ENCODE measurements at regions not wholly inside any gene's neighbourhood (a gene's known extent, or its start where the extent isn't known, plus 50 kb on each side); places are given as distances from the start of the nearest gene placed in this dataset.

DNA sequence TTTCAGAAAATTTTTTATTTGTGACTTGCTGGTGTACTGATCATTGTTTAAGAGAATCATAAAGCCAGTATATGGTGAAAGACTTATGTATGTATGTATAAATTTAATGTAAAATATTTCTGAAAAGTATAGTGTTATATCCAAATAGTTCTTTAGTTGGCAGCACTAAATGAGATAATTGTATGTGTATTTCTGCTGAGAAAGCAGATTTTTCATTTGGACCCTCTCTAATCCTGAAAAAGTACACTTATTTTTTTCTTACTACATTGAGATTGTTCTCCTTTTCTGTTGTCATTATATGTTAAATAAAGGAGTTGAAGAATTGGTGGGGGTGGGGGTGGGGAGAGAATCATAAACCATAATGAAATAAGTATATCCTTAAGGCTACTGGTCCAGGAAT, 324.9 kb upstream of the SUCLG2 start:
- H3K4me1 Mint-ChIP-seq = no peaks in the 10 kb centered on the region
- intact Hi-C loops (cut with micrococcal nuclease) = no loop called here

DNA sequence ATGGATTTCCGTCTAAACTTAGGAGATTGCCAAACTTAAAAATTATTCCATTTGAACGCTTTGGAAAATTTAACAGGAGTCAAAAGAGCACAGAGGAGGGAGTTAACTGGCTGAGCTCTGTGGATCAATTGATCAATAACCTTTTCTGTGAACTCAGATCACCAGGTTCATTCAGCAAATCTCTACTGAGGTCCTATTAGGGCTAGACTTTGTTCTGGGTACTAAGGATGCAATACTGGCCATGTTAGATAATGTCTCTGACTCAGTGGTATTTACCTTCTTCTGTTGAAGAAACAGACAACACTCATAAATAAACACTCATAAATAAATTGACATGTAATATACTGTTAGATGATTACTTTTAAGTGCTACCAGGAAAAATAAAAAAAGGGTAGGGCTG, 323.4 kb upstream of the SUCLG2 start:
- Mint-ChIP-seq H3K4me1 (no peaks in the 10 kb centered on the region), H3K36me3 (ENCODE audit: low read depth) (no peaks in the 10 kb centered on the region), H3K4me3 (no peak overlapping the region), H3K9me3 (peaks cover 5% of the 10 kb centered on the region), H3K27me3 (no peaks in the 10 kb centered on the region), H3K27ac (no peak overlapping the region)
- CTCF ChIA-PET = no interaction called here
- POLR2A ChIA-PET = no interaction called here
- TF ChIP-seq, protein P1, sequence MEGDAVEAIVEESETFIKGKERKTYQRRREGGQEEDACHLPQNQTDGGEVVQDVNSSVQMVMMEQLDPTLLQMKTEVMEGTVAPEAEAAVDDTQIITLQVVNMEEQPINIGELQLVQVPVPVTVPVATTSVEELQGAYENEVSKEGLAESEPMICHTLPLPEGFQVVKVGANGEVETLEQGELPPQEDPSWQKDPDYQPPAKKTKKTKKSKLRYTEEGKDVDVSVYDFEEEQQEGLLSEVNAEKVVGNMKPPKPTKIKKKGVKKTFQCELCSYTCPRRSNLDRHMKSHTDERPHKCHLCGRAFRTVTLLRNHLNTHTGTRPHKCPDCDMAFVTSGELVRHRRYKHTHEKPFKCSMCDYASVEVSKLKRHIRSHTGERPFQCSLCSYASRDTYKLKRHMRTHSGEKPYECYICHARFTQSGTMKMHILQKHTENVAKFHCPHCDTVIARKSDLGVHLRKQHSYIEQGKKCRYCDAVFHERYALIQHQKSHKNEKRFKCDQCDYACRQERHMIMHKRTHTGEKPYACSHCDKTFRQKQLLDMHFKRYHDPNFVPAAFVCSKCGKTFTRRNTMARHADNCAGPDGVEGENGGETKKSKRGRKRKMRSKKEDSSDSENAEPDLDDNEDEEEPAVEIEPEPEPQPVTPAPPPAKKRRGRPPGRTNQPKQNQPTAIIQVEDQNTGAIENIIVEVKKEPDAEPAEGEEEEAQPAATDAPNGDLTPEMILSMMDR (IDR thresholded peaks at IDR 0.05) = no peak
- DNase-seq (no peak), ATAC-seq (ENCODE audit: low read depth) (no peak)
- intact Hi-C loops (cut with micrococcal nuclease) = no loop called here

More for the DNA sequence above, 324.9 kb upstream of the SUCLG2 start:
- H3K27me3 Mint-ChIP-seq = no peaks in the 10 kb centered on the region
- ATAC-seq (ENCODE audit: low read depth) (no peak), DNase-seq (no peak)
- TF ChIP-seq, protein P1 (IDR thresholded peaks at IDR 0.05) = no peak
- ChIA-PET CTCF (no interaction called here), POLR2A (no interaction called here)
- no peak overlapping the region for H3K4me3 Mint-ChIP-seq
- H3K9me3 Mint-ChIP-seq = peaks cover 3% of the 10 kb centered on the region
- H3K36me3 Mint-ChIP-seq (ENCODE audit: low read depth) = no peaks in the 10 kb centered on the region
- no peak overlapping the region for H3K27ac Mint-ChIP-seq

DNA sequence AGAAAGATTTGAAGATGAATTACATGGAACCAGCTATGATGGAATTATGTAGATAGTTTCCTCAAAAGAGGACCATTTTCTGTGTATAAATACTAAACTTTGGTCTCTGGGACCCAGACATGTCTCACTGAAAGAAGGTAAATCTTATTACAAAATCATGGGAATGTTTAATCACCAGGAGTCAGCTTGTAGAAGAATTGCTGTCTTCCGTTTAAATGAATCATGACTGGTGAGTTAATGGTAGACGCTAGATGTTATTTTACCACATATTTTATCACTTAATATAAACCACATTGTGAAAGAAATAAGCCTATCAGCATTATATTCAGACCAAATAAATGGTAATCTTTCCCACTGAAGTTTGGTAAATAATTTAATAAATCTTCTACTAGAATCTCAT, 322.3 kb upstream of the SUCLG2 start:
- H3K9me3 Mint-ChIP-seq = peaks cover 5% of the 10 kb centered on the region
- ChIA-PET POLR2A (no interaction called here), CTCF (no interaction called here)
- no peaks in the 10 kb centered on the region for H3K36me3 Mint-ChIP-seq (ENCODE audit: low read depth)
- no peaks in the 10 kb centered on the region for H3K4me1 Mint-ChIP-seq
- H3K27me3 Mint-ChIP-seq = no peaks in the 10 kb centered on the region
- ATAC-seq (ENCODE audit: low read depth) (no peak), DNase-seq (no peak)
- intact Hi-C loops (cut with micrococcal nuclease) = no loop called here
- H3K27ac Mint-ChIP-seq = no peak overlapping the region
- TF ChIP-seq, protein P1 (IDR thresholded peaks at IDR 0.05) = no peak
- no peak overlapping the region for H3K4me3 Mint-ChIP-seq

DNA sequence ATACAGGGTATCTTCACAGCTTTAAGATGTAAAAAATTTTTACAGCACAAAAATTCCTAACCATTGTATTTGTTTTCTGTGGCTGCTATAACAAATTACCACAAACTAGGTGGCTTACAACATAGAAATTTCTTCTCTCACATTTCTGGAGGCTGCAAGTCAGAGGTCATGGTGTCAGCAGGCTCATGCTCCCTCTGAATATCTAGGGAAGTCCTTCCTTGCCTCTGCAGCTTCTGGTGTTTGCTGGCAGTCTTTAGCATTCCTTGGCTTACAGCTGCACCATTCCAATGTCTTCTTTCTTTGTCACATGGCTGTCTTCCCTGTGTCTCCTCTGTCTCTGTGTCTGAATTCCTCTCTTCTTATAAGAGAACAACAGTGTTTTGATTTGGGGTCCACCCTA, 310.2 kb upstream of the SUCLG2 start:
- intact Hi-C loops (cut with micrococcal nuclease) = no loop called here
- Mint-ChIP-seq H3K27me3 (no peaks in the 10 kb centered on the region), H3K4me1 (no peaks in the 10 kb centered on the region), H3K36me3 (ENCODE audit: low read depth) (no peaks in the 10 kb centered on the region), H3K27ac (no peak overlapping the region), H3K4me3 (no peak overlapping the region), H3K9me3 (peaks cover 10% of the 10 kb centered on the region)
- ChIA-PET POLR2A (no interaction called here), CTCF (no interaction called here)
- no peak for ATAC-seq (ENCODE audit: low read depth)
- TF ChIP-seq, protein P1 (IDR thresholded peaks at IDR 0.05) = no peak
- DNase-seq = no peak

DNA sequence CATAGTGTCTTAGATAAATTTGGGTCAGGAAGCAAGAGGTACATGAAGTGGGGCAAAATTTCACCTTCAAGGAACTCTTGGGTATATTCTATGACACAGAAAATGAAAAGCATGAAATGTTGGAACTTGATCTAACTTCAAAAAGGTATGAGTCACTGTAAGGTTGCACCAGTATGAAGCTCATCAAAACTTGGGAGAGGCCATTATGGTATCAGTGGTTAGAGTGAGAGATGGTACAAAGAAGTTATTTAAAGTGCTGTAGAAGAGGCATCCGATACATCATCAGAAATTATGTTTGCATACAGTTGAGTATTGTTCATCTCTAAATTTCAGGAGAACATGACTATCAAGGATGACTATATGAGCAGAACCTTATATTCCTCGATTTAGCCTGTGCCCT, 302.9 kb upstream of the SUCLG2 start:
- no peaks in the 10 kb centered on the region for H3K4me1 Mint-ChIP-seq
- CTCF ChIA-PET = no interaction called here
- intact Hi-C loops (cut with micrococcal nuclease) = no loop called here
- ATAC-seq (ENCODE audit: low read depth) (no peak), DNase-seq (no peak)
- no peak overlapping the region for H3K27ac Mint-ChIP-seq
- H3K4me3 Mint-ChIP-seq = no peak overlapping the region
- TF ChIP-seq, protein P1 (IDR thresholded peaks at IDR 0.05) = no peak
- peaks cover 2% of the 10 kb centered on the region for H3K27me3 Mint-ChIP-seq
- no peaks in the 10 kb centered on the region for H3K36me3 Mint-ChIP-seq (ENCODE audit: low read depth)
- H3K9me3 Mint-ChIP-seq = peaks cover 11% of the 10 kb centered on the region
- POLR2A ChIA-PET = no interaction called here
